Body of pancreas (tissue), 4 donors: ENCODE measurements at regions not wholly inside any gene's neighbourhood (a gene's known extent, or its start where the extent isn't known, plus 50 kb on each side); places are given as distances from the start of the nearest gene placed in this dataset.
"Not testable (repeated sequence)": the region's sequence is repeated elsewhere in the genome, so short reads cannot be mapped to it uniquely, and the experiment has no call there.

Source experiments
- CTCF ChIP-seq, 7 experiments: fragments of 450-650 bp in 4 of 7; fragments of 200-600 bp in 3 of 7; sonication (generic) in 3 of 7; IDR thresholded peaks; one replicate each; pipeline ENCODE4 v1.5.1; 2016 to 2019; ENCODE audit warnings: antibody characterized with exemption in 7 of 7
- POLR2A ChIP-seq, 3 donors: fragments of 450-650 bp; IDR thresholded peaks; one replicate each; pipeline ENCODE4 v1.6.1; 2016; ENCODE audit warnings: antibody characterized with exemption in 3 of 3, mild to moderate bottlenecking in 2 of 3

DNA sequence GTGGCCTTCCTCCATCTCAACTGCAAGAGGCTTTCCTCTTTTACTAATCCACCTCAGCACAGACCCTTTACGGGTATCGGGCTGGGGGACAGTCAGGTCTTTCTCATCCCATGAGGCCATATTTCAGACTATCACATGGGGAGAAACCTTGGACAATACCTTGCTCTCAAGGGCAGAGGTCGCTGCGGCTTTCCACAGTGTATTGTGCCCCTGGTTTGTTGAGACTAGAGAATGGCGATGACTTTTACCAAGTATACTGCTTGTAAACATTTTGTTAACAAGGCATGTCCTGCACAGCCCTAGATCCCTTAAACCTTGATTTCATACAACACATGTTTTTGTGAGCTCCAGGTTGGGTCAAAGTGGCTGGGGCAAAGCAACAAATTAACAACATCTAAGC lies 220.2 kb downstream of the ADRA2C start:
- TF ChIP-seq POLR2A, CTCF (IDR thresholded peaks at IDR 0.05): not testable (repeated sequence)
